Panc1 (cell line): ENCODE measurements at regions not wholly inside any gene's neighbourhood (a gene's known extent, or its start where the extent isn't known, plus 50 kb on each side); places are given as distances from the start of the nearest gene placed in this dataset.

Experiments used
- CTCF ChIP-seq: fragments of 450-650 bp; IDR thresholded peaks from 2 replicates; pipeline ENCODE4 v1.5.1; 2017; ENCODE audit warnings: mild to moderate bottlenecking
- POLR2AphosphoS5 ChIP-seq: IDR thresholded peaks from 2 replicates; pipeline ENCODE4 v1.6.1; 2012; ENCODE audit warnings: mild to moderate bottlenecking, low read depth, low read length, moderate library complexity
- SIN3A ChIP-seq: IDR thresholded peaks from 2 replicates; pipeline ENCODE4 v1.6.1; 2012; ENCODE audit warnings: low read depth, mild to moderate bottlenecking, low read length, moderate library complexity, borderline replicate concordance; ENCODE audit not compliant: insufficient read depth
- TCF7L2 ChIP-seq: IDR thresholded peaks from 2 replicates; pipeline ENCODE4 v1.6.1; 2011; ENCODE audit warnings: mild to moderate bottlenecking, low read depth, low read length, inconsistent platforms

- TF ChIP-seq CTCF: no peak
- no peak for TF ChIP-seq POLR2AphosphoS5
- no peak for TF ChIP-seq TCF7L2
- no peak for TF ChIP-seq SIN3A
These were observed 119.3 kb upstream of the WSCD1 start for GRCh38 chr17:5950878-5951277.
